WTC11 (cell line): ENCODE measurements at regions not wholly inside any gene's neighbourhood (a gene's known extent, or its start where the extent isn't known, plus 50 kb on each side); places are given as distances from the start of the nearest gene placed in this dataset.

ENCODE experiments used
- ATAC-seq: fragments of 200-7000 bp; cut with Tn5 transposase; 2 replicates; pipeline ENCODE4 v1.10.0; 2021; ENCODE audit warnings: mild to moderate bottlenecking, moderate library complexity
- CTCF ChIA-PET: fragments of 300-600 bp; sonication (Branson Sonifier 250); formaldehyde crosslinking; loops from one replicate; lab custom pipeline; 2021; ENCODE audit warnings: antibody characterized with exemption; lab: Charles Lee
- POLR2A ChIA-PET: fragments of 350-600 bp; sonication (Branson Sonifier 250); formaldehyde crosslinking; loops from one replicate; lab custom pipeline; 2021; ENCODE audit warnings: antibody characterized with exemption; lab: Charles Lee
- DNase-seq: peaks from one replicate; pipeline ENCODE4 v3.0.0; 2021; ENCODE audit warnings: low spot score
- H3K27ac Mint-ChIP-seq: 2 replicates; pipeline ENCODE4 v1.8.0; 2021; ENCODE audit warnings: mixed read lengths
- H3K27me3 Mint-ChIP-seq: 2 replicates; pipeline ENCODE4 v1.8.0; 2021; ENCODE audit warnings: low read depth, mild to moderate bottlenecking, moderate library complexity, mixed read lengths
- H3K36me3 Mint-ChIP-seq: 2 replicates; pipeline ENCODE4 v1.8.0; 2021; ENCODE audit warnings: mixed read lengths
- H3K4me1 Mint-ChIP-seq: 2 replicates; pipeline ENCODE4 v1.8.0; 2022; ENCODE audit warnings: mixed read lengths
- H3K4me3 Mint-ChIP-seq: 2 replicates; pipeline ENCODE4 v1.8.0; 2021; ENCODE audit warnings: mild to moderate bottlenecking, moderate library complexity, mixed read lengths
- H3K9me3 Mint-ChIP-seq: 2 replicates; pipeline ENCODE4 v1.8.0; 2021; ENCODE audit warnings: mixed read lengths
- AR ChIP-seq: fragments of 250-450 bp; sonication (Bioruptor Pico); IDR thresholded peaks from 2 replicates; pipeline ENCODE4 v1.9.0; 2021; ENCODE audit warnings: mild to moderate bottlenecking
- ATF3 ChIP-seq: sonication (generic); formaldehyde crosslinking; conservative IDR thresholded peaks from 2 replicates; pipeline ENCODE4 v1.8.1; 2022; ENCODE audit warnings: mild to moderate bottlenecking, missing genetic modification reagents
- FOXK1 ChIP-seq: sonication (generic); formaldehyde crosslinking; IDR thresholded peaks from 2 replicates; pipeline ENCODE4 v1.8.0; 2022; ENCODE audit warnings: mild to moderate bottlenecking, moderate library complexity, missing genetic modification reagents
- MYBL2 ChIP-seq: sonication (generic); formaldehyde crosslinking; IDR thresholded peaks from 2 replicates; pipeline ENCODE4 v1.8.1; 2023; ENCODE audit warnings: mild to moderate bottlenecking, moderate library complexity, missing genetic modification reagents
- OVOL2 ChIP-seq: fragments of 250-450 bp; sonication (Bioruptor Pico); IDR thresholded peaks from 2 replicates; pipeline ENCODE4 v1.9.0; 2021; ENCODE audit warnings: mild to moderate bottlenecking, borderline replicate concordance
- RELA ChIP-seq: sonication (generic); formaldehyde crosslinking; IDR thresholded peaks from 2 replicates; pipeline ENCODE4 v1.8.1; 2022; ENCODE audit warnings: missing genetic modification reagents, mild to moderate bottlenecking, borderline replicate concordance
- SMAD3 ChIP-seq: sonication (generic); formaldehyde crosslinking; IDR thresholded peaks from 2 replicates; pipeline ENCODE4 v1.8.0; 2022; ENCODE audit warnings: missing genetic modification reagents, mild to moderate bottlenecking, borderline replicate concordance
- TEAD1 ChIP-seq: sonication (generic); formaldehyde crosslinking; IDR thresholded peaks from 2 replicates; pipeline ENCODE4 v1.8.0; 2022; ENCODE audit warnings: mild to moderate bottlenecking, missing genetic modification reagents
- TEAD4 ChIP-seq: sonication (generic); formaldehyde crosslinking; IDR thresholded peaks from 2 replicates; pipeline ENCODE4 v1.8.0; 2022; ENCODE audit warnings: mild to moderate bottlenecking, missing genetic modification reagents
- ZBTB21 ChIP-seq: sonication (generic); formaldehyde crosslinking; IDR thresholded peaks from 2 replicates; pipeline ENCODE4 v1.8.1; 2023; ENCODE audit warnings: mild to moderate bottlenecking, missing genetic modification reagents, borderline replicate concordance
- TF ChIP-seq, protein P1 (sequence below): sonication (generic); formaldehyde crosslinking; IDR thresholded peaks from 2 replicates; pipeline ENCODE4 v1.8.1; 2022; ENCODE audit warnings: mild to moderate bottlenecking, moderate library complexity, missing genetic modification reagents
- TF ChIP-seq, protein P2 (sequence below): sonication (generic); formaldehyde crosslinking; IDR thresholded peaks from 2 replicates; pipeline ENCODE4 v1.8.1; 2023; ENCODE audit warnings: mild to moderate bottlenecking, moderate library complexity, missing genetic modification reagents
- TF ChIP-seq, protein P3 (sequence below): sonication (generic); formaldehyde crosslinking; IDR thresholded peaks from 2 replicates; pipeline ENCODE4 v1.8.1; 2022; ENCODE audit warnings: mild to moderate bottlenecking, missing genetic modification reagents, moderate library complexity, borderline replicate concordance
- TF ChIP-seq, protein P4 (sequence below): sonication (generic); formaldehyde crosslinking; IDR thresholded peaks from 2 replicates; pipeline ENCODE4 v1.8.0; 2023; ENCODE audit warnings: missing genetic modification reagents, mild to moderate bottlenecking, borderline replicate concordance

DNA sequence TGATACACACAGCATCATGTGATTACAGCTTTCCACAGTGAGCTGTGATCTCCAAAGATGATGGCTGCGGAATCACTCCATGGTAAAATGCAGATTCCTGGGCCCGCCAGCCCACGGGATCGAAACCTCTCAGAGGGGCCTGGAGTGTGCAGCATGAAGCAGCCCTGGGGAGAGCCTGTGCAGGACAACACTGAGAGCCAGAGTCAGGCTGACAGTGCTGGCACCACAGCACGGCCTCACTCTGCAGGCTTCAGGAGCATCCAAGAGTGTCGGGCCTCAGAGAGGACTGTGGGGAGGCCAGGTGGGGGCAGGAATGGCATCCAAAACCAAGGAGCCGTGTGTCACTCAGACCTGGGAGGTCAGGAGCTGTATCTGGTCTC is 533.4 kb downstream of the TCERG1L start:
- Mint-ChIP-seq H3K27ac (no peak overlapping the region), H3K4me1 (no peaks in the 10 kb centered on the region), H3K4me3 (no peak overlapping the region), H3K36me3 (peaks cover 58% of the 10 kb centered on the region), H3K9me3 (peaks cover 72% of the 10 kb centered on the region), H3K27me3 (peaks cover 4% of the 10 kb centered on the region)
- CTCF ChIA-PET: no interaction called here
- no peak for ATAC-seq
- POLR2A ChIA-PET: no interaction called here
- TF ChIP-seq RELA (no peak), FOXK1 (no peak), OVOL2 (no peak), ATF3 (CRISPR knock-in tag) (no peak), MYBL2 (no peak)
- no peak for DNase-seq

- H3K27ac Mint-ChIP-seq: no peak overlapping the region
- DNase-seq (no peak), ATAC-seq (no peak)
- ChIA-PET POLR2A (no interaction called here), CTCF (interaction anchor here (0.6 kb wide), 1 partner anchor 162 kb away, joined by 3 read pairs; no protein-coding TSS in a partner anchor)
- no peak overlapping the region for H3K4me3 Mint-ChIP-seq
- H3K4me1 Mint-ChIP-seq: no peaks in the 10 kb centered on the region
- H3K27me3 Mint-ChIP-seq: peaks cover 6% of the 10 kb centered on the region
- TF ChIP-seq TEAD4 (CRISPR knock-in tag): no peak
- no peak for TF ChIP-seq ZBTB21 (CRISPR knock-in tag)
- peaks cover 61% of the 10 kb centered on the region for H3K36me3 Mint-ChIP-seq
- H3K9me3 Mint-ChIP-seq: peaks cover 67% of the 10 kb centered on the region
Measured at GRCh38 chr10:130780763-130781162, 530.8 kb downstream of the TCERG1L start.

DNA sequence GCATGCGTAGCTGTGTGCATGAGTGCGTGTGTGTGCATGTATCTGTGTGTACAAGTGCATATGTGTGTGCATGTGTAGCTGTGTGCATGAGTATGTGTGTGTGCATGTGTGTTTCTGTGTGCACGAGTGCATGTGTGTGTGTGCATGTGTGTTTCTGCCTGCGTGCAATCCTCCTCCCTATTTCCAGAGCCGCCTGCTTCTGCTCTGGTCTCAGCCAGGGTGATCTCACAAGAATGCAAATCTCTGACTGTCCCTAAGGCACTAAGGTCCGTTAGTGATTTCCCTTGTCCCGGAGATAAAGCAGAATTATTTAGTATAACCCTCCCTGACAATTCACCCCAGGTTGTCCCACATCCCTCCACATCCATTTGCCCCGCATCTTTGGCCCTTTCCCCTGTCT is 530.3 kb downstream of the TCERG1L start:
- DNase-seq (no peak), ATAC-seq (no peak)
- peaks cover 62% of the 10 kb centered on the region for H3K36me3 Mint-ChIP-seq
- H3K27ac Mint-ChIP-seq: no peak overlapping the region
- TF ChIP-seq, protein P1, sequence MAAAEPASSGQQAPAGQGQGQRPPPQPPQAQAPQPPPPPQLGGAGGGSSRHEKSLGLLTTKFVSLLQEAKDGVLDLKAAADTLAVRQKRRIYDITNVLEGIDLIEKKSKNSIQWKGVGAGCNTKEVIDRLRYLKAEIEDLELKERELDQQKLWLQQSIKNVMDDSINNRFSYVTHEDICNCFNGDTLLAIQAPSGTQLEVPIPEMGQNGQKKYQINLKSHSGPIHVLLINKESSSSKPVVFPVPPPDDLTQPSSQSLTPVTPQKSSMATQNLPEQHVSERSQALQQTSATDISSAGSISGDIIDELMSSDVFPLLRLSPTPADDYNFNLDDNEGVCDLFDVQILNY (CRISPR knock-in tag): no peak
- TF ChIP-seq, protein P2, sequence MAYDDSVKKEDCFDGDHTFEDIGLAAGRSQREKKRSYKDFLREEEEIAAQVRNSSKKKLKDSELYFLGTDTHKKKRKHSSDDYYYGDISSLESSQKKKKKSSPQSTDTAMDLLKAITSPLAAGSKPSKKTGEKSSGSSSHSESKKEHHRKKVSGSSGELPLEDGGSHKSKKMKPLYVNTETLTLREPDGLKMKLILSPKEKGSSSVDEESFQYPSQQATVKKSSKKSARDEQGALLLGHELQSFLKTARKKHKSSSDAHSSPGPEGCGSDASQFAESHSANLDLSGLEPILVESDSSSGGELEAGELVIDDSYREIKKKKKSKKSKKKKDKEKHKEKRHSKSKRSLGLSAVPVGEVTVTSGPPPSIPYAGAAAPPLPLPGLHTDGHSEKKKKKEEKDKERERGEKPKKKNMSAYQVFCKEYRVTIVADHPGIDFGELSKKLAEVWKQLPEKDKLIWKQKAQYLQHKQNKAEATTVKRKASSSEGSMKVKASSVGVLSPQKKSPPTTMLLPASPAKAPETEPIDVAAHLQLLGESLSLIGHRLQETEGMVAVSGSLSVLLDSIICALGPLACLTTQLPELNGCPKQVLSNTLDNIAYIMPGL (CRISPR knock-in tag): no peak
- no peak for TF ChIP-seq AR (CRISPR knock-in tag)
- TF ChIP-seq, protein P3, sequence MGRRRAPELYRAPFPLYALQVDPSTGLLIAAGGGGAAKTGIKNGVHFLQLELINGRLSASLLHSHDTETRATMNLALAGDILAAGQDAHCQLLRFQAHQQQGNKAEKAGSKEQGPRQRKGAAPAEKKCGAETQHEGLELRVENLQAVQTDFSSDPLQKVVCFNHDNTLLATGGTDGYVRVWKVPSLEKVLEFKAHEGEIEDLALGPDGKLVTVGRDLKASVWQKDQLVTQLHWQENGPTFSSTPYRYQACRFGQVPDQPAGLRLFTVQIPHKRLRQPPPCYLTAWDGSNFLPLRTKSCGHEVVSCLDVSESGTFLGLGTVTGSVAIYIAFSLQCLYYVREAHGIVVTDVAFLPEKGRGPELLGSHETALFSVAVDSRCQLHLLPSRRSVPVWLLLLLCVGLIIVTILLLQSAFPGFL (CRISPR knock-in tag): no peak
- TF ChIP-seq, protein P4, sequence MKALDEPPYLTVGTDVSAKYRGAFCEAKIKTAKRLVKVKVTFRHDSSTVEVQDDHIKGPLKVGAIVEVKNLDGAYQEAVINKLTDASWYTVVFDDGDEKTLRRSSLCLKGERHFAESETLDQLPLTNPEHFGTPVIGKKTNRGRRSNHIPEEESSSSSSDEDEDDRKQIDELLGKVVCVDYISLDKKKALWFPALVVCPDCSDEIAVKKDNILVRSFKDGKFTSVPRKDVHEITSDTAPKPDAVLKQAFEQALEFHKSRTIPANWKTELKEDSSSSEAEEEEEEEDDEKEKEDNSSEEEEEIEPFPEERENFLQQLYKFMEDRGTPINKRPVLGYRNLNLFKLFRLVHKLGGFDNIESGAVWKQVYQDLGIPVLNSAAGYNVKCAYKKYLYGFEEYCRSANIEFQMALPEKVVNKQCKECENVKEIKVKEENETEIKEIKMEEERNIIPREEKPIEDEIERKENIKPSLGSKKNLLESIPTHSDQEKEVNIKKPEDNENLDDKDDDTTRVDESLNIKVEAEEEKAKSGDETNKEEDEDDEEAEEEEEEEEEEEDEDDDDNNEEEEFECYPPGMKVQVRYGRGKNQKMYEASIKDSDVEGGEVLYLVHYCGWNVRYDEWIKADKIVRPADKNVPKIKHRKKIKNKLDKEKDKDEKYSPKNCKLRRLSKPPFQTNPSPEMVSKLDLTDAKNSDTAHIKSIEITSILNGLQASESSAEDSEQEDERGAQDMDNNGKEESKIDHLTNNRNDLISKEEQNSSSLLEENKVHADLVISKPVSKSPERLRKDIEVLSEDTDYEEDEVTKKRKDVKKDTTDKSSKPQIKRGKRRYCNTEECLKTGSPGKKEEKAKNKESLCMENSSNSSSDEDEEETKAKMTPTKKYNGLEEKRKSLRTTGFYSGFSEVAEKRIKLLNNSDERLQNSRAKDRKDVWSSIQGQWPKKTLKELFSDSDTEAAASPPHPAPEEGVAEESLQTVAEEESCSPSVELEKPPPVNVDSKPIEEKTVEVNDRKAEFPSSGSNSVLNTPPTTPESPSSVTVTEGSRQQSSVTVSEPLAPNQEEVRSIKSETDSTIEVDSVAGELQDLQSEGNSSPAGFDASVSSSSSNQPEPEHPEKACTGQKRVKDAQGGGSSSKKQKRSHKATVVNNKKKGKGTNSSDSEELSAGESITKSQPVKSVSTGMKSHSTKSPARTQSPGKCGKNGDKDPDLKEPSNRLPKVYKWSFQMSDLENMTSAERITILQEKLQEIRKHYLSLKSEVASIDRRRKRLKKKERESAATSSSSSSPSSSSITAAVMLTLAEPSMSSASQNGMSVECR (CRISPR knock-in tag): no peak
- no peak for TF ChIP-seq TEAD1 (CRISPR knock-in tag)
- no peak for TF ChIP-seq SMAD3 (CRISPR knock-in tag)
- TF ChIP-seq, all 79 proteins: peak for 0
- Mint-ChIP-seq H3K27me3 (peaks cover 6% of the 10 kb centered on the region), H3K4me3 (no peak overlapping the region), H3K9me3 (peaks cover 63% of the 10 kb centered on the region), H3K4me1 (no peaks in the 10 kb centered on the region)
- ChIA-PET POLR2A (no interaction called here), CTCF (no interaction called here)
